NCI-H1092 treated with DMSO at 0.1 percent for 48 hours (cell line): ENCODE measurements at regions not wholly inside any gene's neighbourhood (a gene's known extent, or its start where the extent isn't known, plus 50 kb on each side); places are given as distances from the start of the nearest gene placed in this dataset.

ENCODE experiments used
- DNase-seq: peaks from one replicate; lab custom pipeline; 2025; lab: John Stamatoyannopoulos, UW

DNA sequence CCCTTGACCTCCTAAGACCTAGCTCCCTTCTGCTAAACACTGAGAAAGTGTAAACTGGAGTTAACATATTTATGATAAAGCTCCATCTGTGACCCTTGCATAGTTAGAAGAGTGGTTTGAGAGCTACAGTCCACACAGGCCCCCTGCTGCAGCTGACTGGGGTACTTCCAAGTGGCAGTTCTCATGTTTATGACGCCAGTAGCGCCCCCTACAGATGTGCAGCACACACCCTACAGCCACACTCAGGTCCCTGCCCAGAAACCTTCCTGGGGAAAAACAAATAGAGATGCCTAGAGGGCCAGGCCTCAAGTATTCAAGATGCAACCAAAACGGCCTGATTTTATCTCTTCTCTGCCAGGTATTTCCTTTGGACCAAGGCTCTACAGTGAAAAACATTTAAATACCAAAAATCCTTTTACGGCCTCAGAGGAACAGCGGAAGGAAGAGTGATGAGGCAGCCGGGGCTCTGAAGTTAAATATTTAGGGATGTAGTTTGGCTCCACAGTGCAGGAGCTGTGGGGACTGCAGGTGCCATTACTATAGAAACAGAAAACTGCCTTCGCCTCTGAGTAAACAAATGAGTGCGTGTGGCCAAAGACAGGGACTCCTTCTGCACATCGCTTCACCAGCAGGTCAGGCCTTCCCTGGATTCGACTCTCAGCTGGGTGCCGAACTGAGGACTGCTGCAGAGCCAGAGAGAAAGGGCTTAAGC is 553.1 kb downstream of the EFNB2 start:
- DNase-seq = no peak

DNA sequence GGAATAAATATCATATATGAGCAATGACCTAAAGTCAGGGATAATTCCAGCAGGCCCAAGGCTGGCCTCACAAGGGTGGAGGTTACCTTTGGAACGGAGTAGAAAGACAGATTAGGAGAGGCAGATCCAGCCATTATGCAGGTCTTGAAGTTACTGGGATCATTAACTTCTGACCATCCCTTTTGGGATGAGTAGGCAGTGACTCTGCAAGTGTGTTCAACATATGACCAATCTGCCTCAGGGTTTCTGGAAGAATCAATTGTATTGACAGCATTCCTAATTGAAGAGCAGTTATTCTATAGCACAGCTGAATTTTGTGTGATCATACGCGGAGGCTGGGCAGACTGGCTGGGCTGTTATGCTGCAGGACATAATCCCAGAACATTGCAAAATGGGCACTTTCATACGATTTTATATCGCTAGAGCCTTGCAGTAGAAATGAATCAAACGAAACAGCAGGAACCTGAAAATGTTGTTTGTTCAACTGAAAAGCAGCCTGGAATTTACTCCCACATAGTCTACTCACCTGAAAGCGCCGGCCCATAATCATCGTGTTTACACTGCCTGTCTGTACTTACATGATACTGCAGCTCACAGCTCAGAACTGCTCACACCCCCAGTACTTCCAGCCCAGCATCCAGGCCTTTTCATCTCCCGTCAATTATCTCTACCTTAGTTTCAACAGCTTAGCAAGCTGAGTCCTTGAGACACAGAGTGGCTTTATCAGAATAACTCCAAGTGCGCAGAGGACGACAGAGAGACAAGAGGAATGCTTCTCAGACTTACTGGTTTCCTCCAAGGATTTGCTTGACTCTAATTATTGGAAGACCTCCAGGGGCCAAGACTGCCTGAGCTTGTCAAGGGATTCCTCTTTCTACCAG is 556.1 kb downstream of the EFNB2 start:
- peak; percentile 12 for DNase-seq

DNA sequence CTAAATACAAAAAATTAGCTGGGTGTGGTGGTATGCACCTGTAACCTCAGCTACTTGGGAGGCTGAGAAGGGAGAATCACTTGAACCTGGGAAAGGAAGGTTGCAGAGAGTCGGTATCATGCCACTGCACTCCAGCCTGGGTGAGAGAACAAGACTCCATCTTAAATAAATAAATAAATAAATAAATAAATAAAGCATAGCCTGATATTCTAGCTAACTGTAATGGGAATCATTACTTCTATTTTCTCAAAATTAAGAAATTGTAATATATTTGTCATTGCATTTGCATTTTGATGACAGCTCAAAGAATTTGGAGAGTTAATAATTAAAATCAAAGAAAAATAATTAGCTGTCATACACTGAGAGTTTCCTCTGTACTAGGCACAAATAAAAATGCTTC is 561.1 kb downstream of the EFNB2 start:
- no peak for DNase-seq

DNA sequence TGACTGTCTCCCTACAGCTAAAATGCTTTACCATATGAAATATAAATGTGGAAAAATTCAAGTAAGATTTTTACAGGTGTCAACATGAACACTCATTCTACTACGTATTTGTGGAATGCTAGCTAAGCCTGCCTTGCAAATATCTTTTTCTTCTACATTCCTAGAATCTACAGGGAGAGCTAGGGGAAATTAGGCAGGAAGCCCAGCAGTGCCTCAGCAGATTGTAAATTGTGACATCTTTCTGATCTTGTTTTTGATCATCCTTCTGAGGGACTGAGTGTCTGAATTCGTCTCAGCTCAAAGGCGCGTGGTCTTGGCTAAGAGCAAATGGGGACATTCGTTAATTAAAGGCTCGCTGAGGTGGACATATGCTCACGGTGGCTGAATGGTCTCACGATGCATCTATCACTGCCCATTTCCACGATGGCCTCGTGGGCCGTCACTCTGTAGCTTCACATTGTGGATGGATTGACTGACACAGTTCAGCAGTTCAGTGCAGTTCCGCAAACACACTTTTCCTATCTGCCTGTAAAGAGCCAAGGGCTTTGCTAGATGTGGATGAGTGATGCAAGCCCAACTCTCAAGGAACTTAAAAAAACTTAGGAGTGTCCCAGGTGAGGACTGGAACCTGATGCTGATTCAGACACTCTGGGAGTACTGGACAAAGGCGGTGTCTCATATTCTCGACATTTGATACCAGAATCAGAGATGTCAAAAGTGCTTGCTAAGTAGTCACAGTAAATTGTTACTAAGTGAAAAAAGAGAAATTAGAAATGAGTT is 562.5 kb downstream of the EFNB2 start:
- DNase-seq = no peak

DNA sequence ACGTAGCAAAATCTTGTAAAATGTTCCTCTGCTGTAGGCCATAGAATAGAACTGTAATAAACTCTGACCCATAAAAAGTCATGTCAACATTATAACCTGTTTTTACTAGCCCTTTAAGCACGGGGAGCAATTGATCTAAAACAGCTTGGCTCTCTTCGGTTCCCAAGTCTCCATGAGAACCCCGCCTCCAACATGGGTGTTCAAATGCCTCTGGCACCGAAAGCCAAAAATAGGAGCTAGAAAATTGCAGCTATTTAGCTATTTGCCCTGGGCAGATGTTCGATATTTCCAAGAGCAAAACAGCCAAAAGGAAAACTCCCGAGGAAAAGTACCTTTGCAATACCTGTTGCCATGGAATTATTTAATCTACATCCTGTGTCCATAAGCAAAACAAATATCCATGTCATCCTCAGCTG is 563.1 kb downstream of the EFNB2 start:
- no peak for DNase-seq

DNA sequence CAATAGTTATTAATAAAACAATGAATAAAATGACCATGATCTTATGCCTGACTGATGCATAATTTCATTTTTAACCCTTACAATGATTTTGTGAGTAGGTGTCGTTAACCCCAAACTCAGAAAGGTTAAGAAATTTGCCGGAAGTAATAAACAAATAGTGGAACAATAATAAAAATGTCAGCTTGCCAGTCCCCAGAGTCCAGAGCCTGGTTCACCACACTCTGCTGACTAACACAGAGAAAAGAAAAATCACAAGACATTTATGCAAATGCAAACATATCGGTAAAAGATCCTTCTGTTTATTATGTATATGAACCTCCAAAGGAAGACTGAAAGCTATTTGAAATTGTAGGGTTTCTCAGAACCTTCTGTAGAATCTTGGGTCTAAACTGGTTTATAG is 563.7 kb downstream of the EFNB2 start:
- no peak for DNase-seq

DNA sequence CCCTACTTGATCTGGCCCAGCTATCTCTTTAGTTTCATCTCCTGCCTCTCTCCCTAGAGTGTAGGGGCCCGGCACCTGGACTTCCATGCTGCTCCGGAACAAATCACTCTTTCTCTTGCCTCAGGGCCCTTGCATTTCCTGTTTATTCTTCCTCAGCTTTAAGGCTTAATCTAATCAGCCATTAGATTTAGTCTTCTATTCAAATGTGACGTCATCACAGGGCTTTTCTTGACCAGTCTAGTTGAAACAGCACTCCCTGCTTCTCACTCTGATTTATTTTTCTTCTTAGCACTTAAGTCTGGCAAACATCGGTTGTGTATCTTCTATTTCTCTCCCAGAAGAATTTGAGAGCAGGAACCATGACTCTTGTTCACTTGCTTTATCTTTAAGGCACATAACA is 564.1 kb downstream of the EFNB2 start:
- no peak for DNase-seq

DNA sequence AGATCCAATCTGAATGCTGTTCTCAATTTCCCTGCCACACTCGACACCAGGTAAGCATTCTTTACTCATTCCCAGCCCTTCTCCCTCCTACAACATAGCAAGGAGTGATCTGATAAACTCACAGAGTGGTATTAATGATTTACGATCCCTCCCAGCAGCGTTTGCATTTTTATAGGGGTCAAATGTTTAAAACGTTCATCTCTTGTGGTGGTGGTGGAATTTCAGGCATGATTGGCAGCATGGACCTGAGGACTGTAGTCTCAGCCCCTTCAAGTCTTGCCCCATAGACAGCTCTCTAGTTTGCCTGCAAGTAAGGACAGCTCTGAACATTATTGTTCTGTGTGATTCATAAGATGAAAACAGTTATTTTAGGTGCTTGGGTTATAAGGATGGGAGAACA is 565.7 kb downstream of the EFNB2 start:
- DNase-seq = no peak

DNA sequence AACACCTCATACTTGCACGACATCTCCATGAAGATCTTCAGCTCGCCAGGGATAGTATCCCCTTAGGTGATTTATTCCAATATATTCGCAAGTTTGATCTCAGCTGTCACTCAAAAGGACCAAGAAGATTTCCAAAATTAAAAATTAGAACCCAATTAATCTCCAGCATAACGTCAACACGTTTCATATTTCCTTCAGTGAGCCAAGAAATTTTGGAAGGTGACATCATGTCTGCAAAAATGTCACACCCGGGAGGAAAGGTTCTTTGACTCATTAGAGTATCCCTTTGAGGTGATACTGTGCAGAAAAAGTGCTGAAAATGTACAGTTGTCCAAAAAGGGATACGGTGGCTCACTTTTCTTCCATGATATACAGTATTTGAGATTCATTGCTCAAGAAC is 569.6 kb downstream of the EFNB2 start:
- DNase-seq = no peak

DNA sequence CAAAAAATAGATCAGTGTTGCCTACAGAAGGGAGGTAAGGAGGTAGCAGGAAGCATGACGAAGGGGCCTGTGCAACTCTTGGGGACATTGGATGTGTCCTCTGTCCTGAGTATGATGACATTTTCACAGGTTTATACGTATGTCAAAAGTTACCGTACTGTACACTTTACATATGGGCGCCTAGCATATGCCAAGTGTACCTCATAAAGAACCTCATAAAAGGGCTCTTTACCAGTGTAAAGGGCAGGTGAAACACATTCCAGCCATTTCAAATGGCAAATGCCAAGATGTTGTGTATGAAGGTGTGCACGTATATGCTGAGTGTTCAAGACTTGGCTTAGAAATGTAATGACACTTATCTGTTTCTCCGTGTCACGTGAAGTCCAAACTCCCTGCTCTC is 573.4 kb downstream of the EFNB2 start:
- DNase-seq = no peak

DNA sequence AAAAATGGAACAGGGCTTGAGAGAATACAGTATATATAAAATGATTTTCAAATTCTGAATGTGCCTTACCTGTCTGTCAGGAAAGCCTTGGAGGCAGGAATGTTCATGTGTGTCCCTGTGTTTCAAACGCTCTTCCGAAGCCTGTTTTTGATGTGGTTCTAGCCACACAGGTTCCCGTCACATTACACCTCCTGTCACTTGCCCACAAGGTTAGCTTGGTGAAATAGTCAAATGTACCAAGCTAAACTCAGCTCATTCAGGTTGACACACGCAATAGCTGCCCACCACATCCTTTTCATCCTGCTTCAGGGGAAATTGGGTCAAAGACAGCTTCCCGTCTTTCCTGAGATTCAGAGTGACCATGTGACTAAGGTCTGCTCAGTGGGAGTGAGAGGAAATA is 574.0 kb downstream of the EFNB2 start:
- DNase-seq = no peak

DNA sequence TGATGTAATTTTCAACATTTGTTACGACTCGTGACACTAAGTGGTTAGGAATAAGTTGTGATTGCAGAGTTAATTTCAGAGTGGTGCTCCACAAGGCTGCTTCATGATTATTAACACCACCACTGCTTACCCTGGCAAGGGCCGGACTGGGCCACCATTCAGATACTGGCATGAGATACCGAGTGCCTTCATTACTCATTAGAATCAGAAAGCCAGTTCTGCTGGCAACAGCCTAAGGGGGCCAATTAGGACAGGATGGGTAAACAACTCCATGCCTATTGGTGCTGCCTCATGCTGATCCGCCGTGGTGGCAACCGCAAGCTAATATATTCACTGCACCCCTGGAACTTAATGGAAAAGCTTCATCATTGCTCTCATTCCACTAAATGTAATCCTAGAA is 575.1 kb downstream of the EFNB2 start:
- DNase-seq = no peak

DNA sequence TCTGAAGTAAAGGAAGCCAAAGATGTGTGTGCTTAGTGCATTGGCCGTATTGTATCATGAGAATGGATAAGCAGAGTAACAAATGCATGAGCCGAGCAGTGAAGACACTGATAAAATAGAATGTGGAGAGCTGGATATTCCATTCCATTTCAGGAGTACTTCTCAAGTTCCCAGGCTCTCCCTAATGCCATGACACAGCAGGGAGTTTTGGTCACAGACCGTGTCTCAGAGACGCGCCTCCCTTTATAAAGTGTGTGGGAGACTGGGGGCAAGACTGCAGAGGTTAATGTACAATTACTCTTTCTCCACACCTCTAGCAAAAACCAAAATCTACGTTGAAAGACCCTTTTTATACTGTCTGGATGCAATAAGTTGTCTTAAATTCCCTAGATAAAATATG is 575.6 kb downstream of the EFNB2 start:
- DNase-seq = no peak

DNA sequence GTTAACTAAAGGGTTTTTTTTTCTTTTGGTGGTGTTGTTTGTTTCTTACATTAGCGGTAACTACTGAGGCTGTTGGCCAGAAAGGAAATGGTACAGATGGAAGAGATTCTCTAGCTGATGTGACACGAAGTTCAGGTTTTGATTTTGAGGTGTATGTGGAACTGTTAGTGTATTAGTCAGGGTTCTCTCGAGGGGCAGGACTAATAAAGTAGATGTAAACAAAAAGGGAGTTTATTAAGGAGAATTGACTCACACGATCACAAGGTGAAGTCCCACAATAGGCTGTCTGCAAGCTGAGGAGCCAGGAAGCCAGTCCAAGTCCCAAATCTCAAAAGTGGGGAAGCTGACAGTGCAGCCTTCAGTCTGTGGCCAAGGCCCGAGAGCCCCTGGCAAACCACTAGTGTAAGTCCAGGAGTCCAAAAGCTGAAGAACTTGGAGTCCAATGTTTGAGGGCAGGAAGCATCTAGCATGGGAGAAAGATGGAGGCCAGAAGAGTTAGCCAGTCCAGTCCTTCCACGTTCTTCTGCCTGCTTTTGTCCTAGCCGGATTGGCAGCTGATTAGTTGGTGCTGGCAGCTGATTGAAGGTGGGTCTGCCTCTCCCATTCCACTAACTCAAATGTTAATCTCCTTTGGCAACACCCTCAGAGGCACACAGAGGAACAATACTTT is 577.6 kb downstream of the EFNB2 start:
- no peak for DNase-seq

DNA sequence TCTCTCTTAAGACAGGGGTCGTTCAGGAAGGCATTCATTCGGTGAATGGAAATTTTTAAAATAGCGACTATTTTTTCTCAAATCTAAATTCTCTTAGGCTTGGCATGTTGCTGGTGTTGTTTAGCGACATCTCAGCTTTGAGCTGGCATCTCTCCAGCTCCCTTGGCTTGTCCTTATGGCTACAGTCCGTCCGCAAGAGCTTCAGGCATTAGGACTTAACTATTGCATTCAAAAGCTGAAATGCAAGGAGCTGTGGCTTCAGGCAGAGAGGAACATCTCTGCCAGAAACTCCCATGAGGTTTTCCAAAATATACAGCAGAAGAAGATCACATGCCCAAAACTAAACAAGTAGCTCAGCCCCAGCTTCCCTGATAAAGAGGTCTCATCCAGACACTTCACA is 578.5 kb downstream of the EFNB2 start:
- DNase-seq = no peak

DNA sequence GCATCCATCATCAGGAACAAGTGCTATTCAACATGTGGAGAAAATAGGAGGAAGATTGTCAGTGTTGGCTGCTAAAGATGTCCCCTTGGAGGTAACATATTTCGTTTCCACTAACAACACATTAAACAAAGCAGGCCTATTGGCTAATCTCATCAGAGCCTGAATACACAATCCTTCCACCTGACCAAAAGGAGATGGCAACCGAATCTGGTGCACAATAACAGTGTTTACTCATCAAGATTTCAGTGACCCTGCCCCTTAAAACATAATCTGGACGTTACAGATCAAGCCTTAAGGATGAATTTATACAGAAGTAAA is 582.5 kb downstream of the EFNB2 start:
- DNase-seq = no peak

DNA sequence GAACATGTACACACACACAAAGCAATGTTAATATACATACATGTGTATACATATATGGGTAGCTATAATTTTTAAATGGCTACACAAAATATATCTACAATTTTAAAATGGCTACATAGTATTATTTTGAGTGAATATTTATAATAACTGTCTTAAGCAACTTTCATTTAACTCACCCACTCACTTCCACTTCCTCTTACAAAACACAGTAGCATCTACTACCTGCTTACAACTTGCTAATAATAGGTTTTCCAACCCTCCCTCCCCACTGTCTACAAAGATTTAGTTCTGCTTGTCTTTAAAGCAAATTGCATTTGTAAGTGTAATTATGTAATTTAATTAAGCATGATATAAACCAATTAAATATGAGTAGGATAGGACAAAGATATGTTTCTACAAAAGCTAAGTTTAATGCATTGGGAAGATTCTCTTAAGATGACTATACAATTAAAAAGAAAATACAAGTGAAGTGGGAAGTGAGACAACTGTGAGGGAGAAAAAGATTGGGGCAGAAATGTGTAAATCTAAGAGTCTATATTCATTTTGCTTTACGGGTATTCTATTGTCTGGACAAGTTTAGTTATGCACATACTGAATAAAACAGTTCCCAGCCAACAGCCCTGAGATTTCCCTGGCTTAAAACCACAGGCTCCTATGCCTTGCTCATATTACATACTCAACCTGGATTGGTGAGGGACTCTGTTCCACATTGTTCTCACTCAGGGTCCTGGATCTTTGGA is 583.1 kb downstream of the EFNB2 start:
- no peak for DNase-seq

DNA sequence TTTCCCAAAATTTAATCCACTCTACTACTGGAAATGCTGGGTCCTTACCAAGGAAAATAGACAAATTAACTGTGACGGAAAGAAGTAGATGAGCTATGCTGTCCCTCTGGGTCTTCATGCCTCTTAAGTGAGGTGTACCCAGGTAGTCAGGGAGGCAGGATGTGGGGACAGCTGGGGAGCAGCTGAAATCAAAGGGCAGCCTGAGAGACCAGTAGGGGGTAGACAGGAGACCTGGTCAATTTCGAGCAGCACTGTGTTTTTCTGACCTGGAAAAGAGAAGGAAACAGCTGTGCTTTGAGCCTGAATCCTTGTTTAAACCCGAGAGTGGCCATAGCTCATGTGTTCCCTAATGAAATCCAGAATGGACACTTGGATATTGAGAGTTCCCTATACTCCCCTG is 587.3 kb downstream of the EFNB2 start:
- DNase-seq = no peak

DNA sequence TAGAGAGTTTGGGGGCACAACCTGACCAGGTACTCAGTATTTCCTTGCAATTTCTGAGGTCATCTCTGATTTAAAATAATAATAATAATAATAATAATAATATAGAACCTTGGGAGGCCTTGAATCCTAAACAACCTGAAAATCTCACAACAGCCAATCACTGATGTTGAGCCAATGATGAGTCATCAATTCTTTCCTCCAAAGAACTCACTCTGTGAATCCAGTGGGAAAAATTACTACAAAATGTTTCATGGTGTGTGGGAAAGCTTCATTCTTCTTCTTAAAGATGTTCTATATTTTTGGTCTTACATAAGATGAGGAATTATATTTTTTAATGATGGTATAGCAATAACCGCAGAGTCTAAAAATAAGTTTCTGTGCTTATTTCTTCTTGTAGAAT is 594.6 kb downstream of the EFNB2 start:
- no peak for DNase-seq

DNA sequence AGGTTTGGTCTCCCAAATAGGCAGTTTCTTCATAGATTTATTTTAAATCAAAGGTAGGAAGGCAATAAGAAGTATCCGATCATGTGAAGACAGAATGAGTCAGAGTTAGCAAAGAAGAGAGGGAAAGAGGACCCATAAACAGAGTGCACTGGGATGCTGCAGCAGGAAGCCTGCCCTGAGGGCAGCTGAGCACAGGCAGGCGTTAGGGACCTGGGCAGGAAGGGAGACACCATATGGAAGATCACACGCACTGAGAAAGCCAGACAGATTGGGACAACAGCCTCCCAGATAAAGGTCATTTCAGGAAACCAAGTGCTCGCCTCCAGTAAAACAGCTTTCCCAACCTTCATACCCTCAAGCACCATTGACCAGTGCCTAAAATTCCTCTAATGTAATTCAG is 598.0 kb downstream of the EFNB2 start:
- no peak for DNase-seq

DNA sequence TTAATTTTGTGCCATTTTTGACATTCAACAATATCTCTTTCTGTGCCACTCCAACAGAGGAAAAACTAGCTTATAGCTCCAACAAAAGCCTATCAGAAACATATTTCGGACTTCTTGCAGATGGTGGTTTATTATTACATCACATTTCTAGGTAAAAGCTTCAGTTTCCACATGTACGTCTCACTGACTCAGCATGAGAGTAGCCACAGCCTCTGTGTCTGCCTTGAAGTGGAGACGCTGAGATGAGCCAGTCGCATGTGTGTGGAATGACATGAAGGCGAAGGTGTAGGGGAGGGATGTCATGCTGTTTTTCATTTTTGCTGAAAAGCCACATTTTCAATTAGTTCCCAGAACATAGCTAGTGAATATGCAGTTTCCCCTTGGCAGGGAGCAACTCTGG is 598.6 kb downstream of the EFNB2 start:
- no peak for DNase-seq

DNA sequence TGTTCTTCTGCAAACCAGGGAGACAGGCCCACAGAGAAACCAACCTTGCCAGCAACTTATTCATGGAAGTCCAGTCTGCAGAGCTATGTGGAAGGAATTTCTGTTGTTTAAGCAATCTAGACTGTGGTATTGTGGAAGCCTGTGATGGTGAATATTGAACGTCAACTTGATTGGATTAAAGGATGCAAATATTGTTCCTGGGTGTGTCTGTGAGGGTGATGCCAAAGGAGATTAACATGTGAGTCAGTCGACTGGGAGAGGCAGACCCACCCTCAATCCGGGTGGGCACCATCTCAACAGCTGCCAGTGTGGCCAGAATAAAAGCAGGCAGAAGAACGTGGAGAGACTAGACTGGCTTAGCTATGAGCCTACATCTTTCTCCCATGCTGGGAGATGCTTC is 606.0 kb downstream of the EFNB2 start:
- no peak for DNase-seq
